Panc1 (cell line): ENCODE measurements at regions not wholly inside any gene's neighbourhood (a gene's known extent, or its start where the extent isn't known, plus 50 kb on each side); places are given as distances from the start of the nearest gene placed in this dataset.

Experiments used
- ATAC-seq: fragments of 200-7000 bp; cut with Tn5 transposase; 2 replicates; pipeline ENCODE4 v1.9.1; 2020; ENCODE audit warnings: mild to moderate bottlenecking, moderate library complexity
- BruUV-seq: library from RNA; stranded (reverse); fragments of 400-500 nt; replicated peaks from 2 replicates; lab custom pipeline; 2021; lab: Mats Ljungman, UMichigan
- CTCF ChIA-PET: fragments of 300-600 bp; sonication (Branson Sonifier 250); formaldehyde crosslinking; loops from one replicate; lab custom pipeline; 2022; ENCODE audit warnings: antibody characterized with exemption; lab: Charles Lee
- POLR2A ChIA-PET: fragments of 300-600 bp; sonication (Branson Sonifier 250); formaldehyde crosslinking; loops from one replicate; lab custom pipeline; 2022; ENCODE audit warnings: antibody characterized with exemption; lab: Charles Lee
- DNase-seq: peaks from one replicate; pipeline ENCODE4 v3.0.0-alpha.2; 2010; ENCODE audit warnings: low read depth, low spot score
- H3K27ac ChIP-seq: 2 replicates; pipeline ENCODE4 v1.5.1; 2011; ENCODE audit warnings: mild to moderate bottlenecking, low read length, inconsistent platforms
- H3K27me3 ChIP-seq: fragments of 200-500 bp; sonication (Bioruptor generic); 2 replicates; pipeline ENCODE4 v1.6.0; 2014; ENCODE audit warnings: low read length, inconsistent platforms; ENCODE audit not compliant: control insufficient read depth, insufficient read depth
- H3K36me3 ChIP-seq: fragments of 200-500 bp; sonication (Bioruptor generic); 2 replicates; pipeline ENCODE4 v1.5.1; 2014; ENCODE audit warnings: inconsistent platforms, mild to moderate bottlenecking, low read length, moderate library complexity; ENCODE audit not compliant: control insufficient read depth, insufficient read depth
- H3K4me1 ChIP-seq: 2 replicates; pipeline ENCODE4 v1.5.1; 2011; ENCODE audit warnings: inconsistent platforms, mild to moderate bottlenecking, low read length, moderate library complexity; ENCODE audit not compliant: control insufficient read depth, insufficient read depth
- H3K4me3 ChIP-seq, 2 experiments: 2 replicates each; pipeline ENCODE4 v1.5.1; 2011 to 2012; ENCODE audit warnings: low read depth in 2 of 2, low read length in 2 of 2, mild to moderate bottlenecking in 2 of 2, inconsistent platforms in 1 of 2, moderate library complexity in 1 of 2
- H3K9me3 ChIP-seq: fragments of 200-500 bp; sonication (Bioruptor generic); 2 replicates; pipeline ENCODE4 v1.5.1; 2014; ENCODE audit warnings: low read depth, mild to moderate bottlenecking, inconsistent platforms, low read length, moderate library complexity; ENCODE audit not compliant: control insufficient read depth, insufficient read depth
- POLR2AphosphoS5 ChIP-seq: IDR thresholded peaks from 2 replicates; pipeline ENCODE4 v1.6.1; 2012; ENCODE audit warnings: mild to moderate bottlenecking, low read depth, low read length, moderate library complexity
- REST ChIP-seq, 2 experiments: IDR thresholded peaks; 2 replicates each; pipeline ENCODE4 v1.6.1; 2011 to 2012; ENCODE audit warnings: low read depth in 2 of 2, control low read depth in 1 of 2, low read length in 1 of 2, mild to moderate bottlenecking in 1 of 2, moderate library complexity in 1 of 2; ENCODE audit not compliant: insufficient read depth in 1 of 2
- SIN3A ChIP-seq: IDR thresholded peaks from 2 replicates; pipeline ENCODE4 v1.6.1; 2012; ENCODE audit warnings: low read depth, mild to moderate bottlenecking, low read length, moderate library complexity, borderline replicate concordance; ENCODE audit not compliant: insufficient read depth
- TCF7L2 ChIP-seq: IDR thresholded peaks from 2 replicates; pipeline ENCODE4 v1.6.1; 2011; ENCODE audit warnings: mild to moderate bottlenecking, low read depth, low read length, inconsistent platforms
- in situ Hi-C: cut with HindIII; loops from 2 replicates; pipeline ENCODE4 v1.10.0; 2016; ENCODE audit warnings: low sequenced_read_pairs, low pct_unique_long_range_greater_than_20kb
- intact Hi-C: fragments of 100-400 bp; cut with micrococcal nuclease; formaldehyde crosslinking; loops from one replicate; pipeline ENCODE4 v1.10.0; 2022; ENCODE audit not compliant: unreplicated experiment
- TF ChIP-seq, protein P1 (sequence below): fragments of 450-650 bp; IDR thresholded peaks from 2 replicates; pipeline ENCODE4 v1.5.1; 2017; ENCODE audit warnings: mild to moderate bottlenecking

- no TSS peak for BruUV-seq
- POLR2A ChIA-PET, result no interaction called here
- H3K27ac ChIP-seq, result no peak overlapping the region
- H3K36me3 ChIP-seq, result no peaks in the 10 kb centered on the region; the same call in 1 of the 2 replicates
- TF ChIP-seq POLR2AphosphoS5, result no peak
- TF ChIP-seq REST (IDR thresholded peaks at IDR 0.05; ENCODE audit: insufficient read depth in 1 of 2, low read depth in 2 of 2, low read length in 1 of 2), result no peak
- TF ChIP-seq SIN3A, result no peak
- TF ChIP-seq, protein P1, sequence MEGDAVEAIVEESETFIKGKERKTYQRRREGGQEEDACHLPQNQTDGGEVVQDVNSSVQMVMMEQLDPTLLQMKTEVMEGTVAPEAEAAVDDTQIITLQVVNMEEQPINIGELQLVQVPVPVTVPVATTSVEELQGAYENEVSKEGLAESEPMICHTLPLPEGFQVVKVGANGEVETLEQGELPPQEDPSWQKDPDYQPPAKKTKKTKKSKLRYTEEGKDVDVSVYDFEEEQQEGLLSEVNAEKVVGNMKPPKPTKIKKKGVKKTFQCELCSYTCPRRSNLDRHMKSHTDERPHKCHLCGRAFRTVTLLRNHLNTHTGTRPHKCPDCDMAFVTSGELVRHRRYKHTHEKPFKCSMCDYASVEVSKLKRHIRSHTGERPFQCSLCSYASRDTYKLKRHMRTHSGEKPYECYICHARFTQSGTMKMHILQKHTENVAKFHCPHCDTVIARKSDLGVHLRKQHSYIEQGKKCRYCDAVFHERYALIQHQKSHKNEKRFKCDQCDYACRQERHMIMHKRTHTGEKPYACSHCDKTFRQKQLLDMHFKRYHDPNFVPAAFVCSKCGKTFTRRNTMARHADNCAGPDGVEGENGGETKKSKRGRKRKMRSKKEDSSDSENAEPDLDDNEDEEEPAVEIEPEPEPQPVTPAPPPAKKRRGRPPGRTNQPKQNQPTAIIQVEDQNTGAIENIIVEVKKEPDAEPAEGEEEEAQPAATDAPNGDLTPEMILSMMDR, result no peak
- TF ChIP-seq TCF7L2, result no peak
- ATAC-seq, result no peak
- DNase-seq, result no peak
- 0 out of 2 replicates have a peak, but pooled peaks cover 3% of the 10 kb centered on the region for H3K9me3 ChIP-seq
- H3K4me1 ChIP-seq, result no peaks in the 10 kb centered on the region; the same call in 1 of the 2 replicates
- intact Hi-C loops, result no loop called here
- H3K4me3 ChIP-seq, result no peak overlapping the region
- CTCF ChIA-PET, result no interaction called here
- H3K27me3 ChIP-seq, result no peaks in the 10 kb centered on the region
- in situ Hi-C loops, result no loop called here
Measured at GRCh38 chr3:96022676-96023075, 791.7 kb upstream of the EPHA6 start.

DNA sequence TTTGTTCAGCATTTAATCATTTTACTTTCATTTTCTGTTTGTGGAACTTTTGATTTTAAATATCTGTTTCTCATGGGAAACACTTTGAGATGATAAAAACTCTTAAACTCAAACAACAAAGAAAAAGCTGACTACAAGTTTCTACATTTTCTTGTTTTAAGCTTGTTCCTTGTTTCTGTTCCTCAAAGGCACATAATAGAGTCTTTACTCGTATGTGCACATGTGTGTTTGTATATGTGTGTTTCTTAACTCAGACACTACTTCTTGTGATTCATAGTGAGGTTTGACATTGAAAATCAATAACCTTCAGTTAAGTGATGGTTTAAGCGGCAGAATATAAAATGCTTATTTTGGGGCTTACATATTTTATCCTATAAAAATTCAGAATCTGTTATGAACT lies 786.7 kb upstream of the EPHA6 start:
- in situ Hi-C loops, result no loop called here
- CTCF ChIA-PET, result no interaction called here

More for the DNA sequence above, 786.7 kb upstream of the EPHA6 start:
- POLR2A ChIA-PET, result no interaction called here
- no peaks in the 10 kb centered on the region; the same call in 1 of the 2 replicates for H3K4me1 ChIP-seq
- 0 out of 2 replicates have a peak, but pooled peaks cover 3% of the 10 kb centered on the region for H3K9me3 ChIP-seq
- TF ChIP-seq SIN3A (no peak), TCF7L2 (no peak), REST (IDR thresholded peaks at IDR 0.05; ENCODE audit: insufficient read depth in 1 of 2, low read depth in 2 of 2, low read length in 1 of 2) (no peak), POLR2AphosphoS5 (no peak)
- TF ChIP-seq, protein P1, result no peak
- H3K27me3 ChIP-seq, result no peaks in the 10 kb centered on the region
- intact Hi-C loops, result no loop called here
- no peak for DNase-seq
- H3K4me3 ChIP-seq, result no peak overlapping the region
- no peak overlapping the region for H3K27ac ChIP-seq
- H3K36me3 ChIP-seq, result no peaks in the 10 kb centered on the region; the same call in 1 of the 2 replicates
- no TSS peak for BruUV-seq
- no peak for ATAC-seq
